Stimulated activated naive CD8-positive, alpha-beta T cell treated with anti-CD3 and anti-CD28 coated beads, Interleukin-15, Interleukin-2, amounts not matched to agents 100 ng/mL and 50 ng/mL, for 24 hours (primary cell): ENCODE measurements at regions not wholly inside any gene's neighbourhood (a gene's known extent, or its start where the extent isn't known, plus 50 kb on each side); places are given as distances from the start of the nearest gene placed in this dataset.
A peak's percentile ranks its signal among the peaks of the same experiment; 100 is the strongest.

Source experiments
- H3K27ac Mint-ChIP-seq: one replicate; pipeline ENCODE4 v1.8.0; 2021; ENCODE audit warnings: mild to moderate bottlenecking, mixed read lengths
- H3K27me3 Mint-ChIP-seq: one replicate; pipeline ENCODE4 v1.8.0; 2021; ENCODE audit warnings: mixed read lengths
- H3K36me3 Mint-ChIP-seq: one replicate; pipeline ENCODE4 v1.8.0; 2021; ENCODE audit warnings: low read depth, mixed read lengths
- H3K4me1 Mint-ChIP-seq: one replicate; pipeline ENCODE4 v1.8.0; 2021; ENCODE audit warnings: low read depth, mixed read lengths
- H3K4me3 Mint-ChIP-seq: one replicate; pipeline ENCODE4 v1.8.0; 2021; ENCODE audit warnings: mild to moderate bottlenecking, mixed read lengths
- H3K9me3 Mint-ChIP-seq: one replicate; pipeline ENCODE4 v1.8.0; 2021; ENCODE audit warnings: mixed read lengths

- H3K4me1 Mint-ChIP-seq: no peaks in the 10 kb centered on the region
- no peaks in the 10 kb centered on the region for H3K9me3 Mint-ChIP-seq
- H3K36me3 Mint-ChIP-seq: no peaks in the 10 kb centered on the region
- H3K27ac Mint-ChIP-seq: no peak overlapping the region
- peaks cover 4% of the 10 kb centered on the region for H3K27me3 Mint-ChIP-seq
- H3K4me3 Mint-ChIP-seq: no peak overlapping the region
Measured at GRCh38 chr18:76678248-76678647, 144.1 kb upstream of the ZNF236 start.

- no peak overlapping the region for H3K27ac Mint-ChIP-seq
- no peaks in the 10 kb centered on the region for H3K9me3 Mint-ChIP-seq
- H3K36me3 Mint-ChIP-seq: no peaks in the 10 kb centered on the region
- peaks cover 4% of the 10 kb centered on the region for H3K27me3 Mint-ChIP-seq
- H3K4me3 Mint-ChIP-seq: no peak overlapping the region
- H3K4me1 Mint-ChIP-seq: no peaks in the 10 kb centered on the region
Measured at GRCh38 chr18:76674596-76674995, 147.8 kb upstream of the ZNF236 start.

GRCh38 chr18:76673281-76674185, 148.8 kb upstream of the ZNF236 start:
- no peaks in the 10 kb centered on the region for H3K27me3 Mint-ChIP-seq

GRCh38 chr18:76672627-76673026, 149.7 kb upstream of the ZNF236 start:
- Mint-ChIP-seq H3K27me3 (no peaks in the 10 kb centered on the region), H3K9me3 (no peaks in the 10 kb centered on the region), H3K4me3 (no peak overlapping the region), H3K36me3 (no peaks in the 10 kb centered on the region), H3K4me1 (no peaks in the 10 kb centered on the region), H3K27ac (no peak overlapping the region)

More at GRCh38 chr18:76673281-76674185, 148.8 kb upstream of the ZNF236 start:
- Mint-ChIP-seq H3K27ac (no peak overlapping the region), H3K4me3 (no peak overlapping the region), H3K4me1 (no peaks in the 10 kb centered on the region), H3K36me3 (no peaks in the 10 kb centered on the region), H3K9me3 (no peaks in the 10 kb centered on the region)

GRCh38 chr18:76670564-76671288, 151.6 kb upstream of the ZNF236 start:
- H3K9me3 Mint-ChIP-seq: no peaks in the 10 kb centered on the region
- no peak overlapping the region for H3K4me3 Mint-ChIP-seq
- peaks cover 7% of the 10 kb centered on the region for H3K27me3 Mint-ChIP-seq
- no peak overlapping the region for H3K27ac Mint-ChIP-seq
- no peaks in the 10 kb centered on the region for H3K36me3 Mint-ChIP-seq
- no peaks in the 10 kb centered on the region for H3K4me1 Mint-ChIP-seq

GRCh38 chr18:76668546-76668945, 153.8 kb upstream of the ZNF236 start:
- Mint-ChIP-seq H3K9me3 (no peaks in the 10 kb centered on the region), H3K36me3 (no peaks in the 10 kb centered on the region), H3K4me1 (no peaks in the 10 kb centered on the region), H3K27ac (no peak overlapping the region), H3K4me3 (no peak overlapping the region), H3K27me3 (peaks cover 15% of the 10 kb centered on the region)

- Mint-ChIP-seq H3K4me3 (no peak overlapping the region), H3K27me3 (peaks cover 18% of the 10 kb centered on the region), H3K9me3 (no peaks in the 10 kb centered on the region), H3K4me1 (no peaks in the 10 kb centered on the region), H3K27ac (no peak overlapping the region), H3K36me3 (no peaks in the 10 kb centered on the region)
Measured at GRCh38 chr18:76668119-76668518, 154.2 kb upstream of the ZNF236 start.

GRCh38 chr18:76667603-76668002, 154.8 kb upstream of the ZNF236 start:
- H3K27ac Mint-ChIP-seq: no peak overlapping the region
- H3K4me1 Mint-ChIP-seq: no peaks in the 10 kb centered on the region
- peaks cover 18% of the 10 kb centered on the region for H3K27me3 Mint-ChIP-seq
- H3K36me3 Mint-ChIP-seq: no peaks in the 10 kb centered on the region
- H3K9me3 Mint-ChIP-seq: no peaks in the 10 kb centered on the region
- no peak overlapping the region for H3K4me3 Mint-ChIP-seq

- H3K27me3 Mint-ChIP-seq: peaks cover 27% of the 10 kb centered on the region
- peaks cover 14% of the 10 kb centered on the region for H3K4me1 Mint-ChIP-seq
- no peak overlapping the region for H3K4me3 Mint-ChIP-seq
- H3K36me3 Mint-ChIP-seq: no peaks in the 10 kb centered on the region
- no peaks in the 10 kb centered on the region for H3K9me3 Mint-ChIP-seq
- H3K27ac Mint-ChIP-seq: no peak overlapping the region
Measured at GRCh38 chr18:76662626-76663025, 159.7 kb upstream of the ZNF236 start.

- H3K27me3 Mint-ChIP-seq: peaks cover 39% of the 10 kb centered on the region
- peaks cover 21% of the 10 kb centered on the region for H3K4me1 Mint-ChIP-seq
- no peak overlapping the region for H3K4me3 Mint-ChIP-seq
- no peak overlapping the region for H3K27ac Mint-ChIP-seq
- H3K36me3 Mint-ChIP-seq: no peaks in the 10 kb centered on the region
- H3K9me3 Mint-ChIP-seq: no peaks in the 10 kb centered on the region
Measured at GRCh38 chr18:76660571-76661192, 161.7 kb upstream of the ZNF236 start.

- no peaks in the 10 kb centered on the region for H3K36me3 Mint-ChIP-seq
- peak overlapping the region; percentile 48 for H3K4me3 Mint-ChIP-seq
- H3K27ac Mint-ChIP-seq: peak overlapping the region; percentile 88
- no peaks in the 10 kb centered on the region for H3K9me3 Mint-ChIP-seq
- peaks cover 21% of the 10 kb centered on the region for H3K4me1 Mint-ChIP-seq
- peaks cover 43% of the 10 kb centered on the region for H3K27me3 Mint-ChIP-seq
Measured at GRCh38 chr18:76658627-76659026, 163.6 kb upstream of the ZNF516 start.

GRCh38 chr18:76657911-76658470, 162.9 kb upstream of the ZNF516 start:
- H3K27ac Mint-ChIP-seq: peak overlapping the region; percentile 88

GRCh38 chr18:76656925-76657827, 162.1 kb upstream of the ZNF516 start:
- Mint-ChIP-seq H3K27me3 (peaks cover 50% of the 10 kb centered on the region), H3K4me3 (peak overlapping the region; percentile 14), H3K36me3 (no peaks in the 10 kb centered on the region), H3K27ac (no peak overlapping the region), H3K9me3 (no peaks in the 10 kb centered on the region), H3K4me1 (peaks cover 21% of the 10 kb centered on the region)

More at GRCh38 chr18:76657911-76658470, 162.9 kb upstream of the ZNF516 start:
- Mint-ChIP-seq H3K4me3 (peak overlapping the region; percentile 48), H3K36me3 (no peaks in the 10 kb centered on the region), H3K9me3 (no peaks in the 10 kb centered on the region), H3K4me1 (peaks cover 21% of the 10 kb centered on the region), H3K27me3 (peaks cover 42% of the 10 kb centered on the region)

- no peak overlapping the region for H3K4me3 Mint-ChIP-seq
- H3K27me3 Mint-ChIP-seq: peaks cover 67% of the 10 kb centered on the region
- no peaks in the 10 kb centered on the region for H3K9me3 Mint-ChIP-seq
- no peak overlapping the region for H3K27ac Mint-ChIP-seq
- H3K36me3 Mint-ChIP-seq: no peaks in the 10 kb centered on the region
- H3K4me1 Mint-ChIP-seq: peaks cover 21% of the 10 kb centered on the region
Measured at GRCh38 chr18:76654577-76654976, 159.5 kb upstream of the ZNF516 start.
